ENCODE measurements at regions not wholly inside any gene's neighbourhood (a gene's known extent, or its start where the extent isn't known, plus 50 kb on each side); places are given as distances from the start of the nearest gene placed in this dataset.

GRCh38 chr10:62669341-62669740 lies 135.2 kb upstream of the ADO start:
- TF ChIP-seq POLR2AphosphoS5 (IDR thresholded peaks at IDR 0.05; ENCODE audit: borderline replicate concordance, low read depth, low read length) (no peak), EZH2 (IDR thresholded peaks at IDR 0.05) (no peak), FOXP2 (optimal IDR thresholded peaks at IDR 0.05; ENCODE audit: control extremely low read depth, extremely low read length, insufficient read depth) (no peak)
